CD14-positive monocyte (primary cell): ENCODE measurements at regions not wholly inside any gene's neighbourhood (a gene's known extent, or its start where the extent isn't known, plus 50 kb on each side); places are given as distances from the start of the nearest gene placed in this dataset.
A peak's percentile ranks its signal among the peaks of the same experiment; 100 is the strongest.
"Not testable (repeated sequence)": the region's sequence is repeated elsewhere in the genome, so short reads cannot be mapped to it uniquely, and the experiment has no call there.

Experiments
- DNase-seq, 3 donors: peaks; one replicate each; pipeline ENCODE4 v3.0.0-alpha.2; 2011 to 2022
- H2AFZ ChIP-seq: 2 replicates; pipeline ENCODE4 v1.6.0; 2012; ENCODE audit warnings: mild to moderate bottlenecking, low read depth, low read length, inconsistent platforms; ENCODE audit not compliant: insufficient read depth, poor library complexity, severe bottlenecking
- H3K27ac ChIP-seq, 2 donors: 1 replicate in 1 of 2; 2 replicates in 1 of 2; pipeline ENCODE4 v1.5.1; 2012 to 2013; ENCODE audit warnings: low read length in 2 of 2, control low read depth in 1 of 2, inconsistent platforms in 1 of 2, low read depth in 1 of 2, mild to moderate bottlenecking in 1 of 2
- H3K27me3 ChIP-seq, 2 donors: one replicate each; pipeline versions ENCODE4 v1.6.0 to v1.6.1; 2011 to 2013; ENCODE audit warnings: low read length in 2 of 2; ENCODE audit not compliant: control insufficient read depth in 2 of 2, insufficient read depth in 2 of 2
- H3K36me3 ChIP-seq, 2 donors: replicated peaks in 1 of 2; 1 replicate in 1 of 2; 2 replicates in 1 of 2; pipeline versions ENCODE4 v1.5.1 to v1.6.1; 2012 to 2013; ENCODE audit warnings: low read length in 2 of 2, control low read depth in 1 of 2, inconsistent platforms in 1 of 2, mild to moderate bottlenecking in 1 of 2; ENCODE audit not compliant: insufficient read depth in 2 of 2, control insufficient read depth in 1 of 2
- H3K4me1 ChIP-seq, 2 donors: 1 replicate in 1 of 2; 2 replicates in 1 of 2; pipeline versions ENCODE4 v1.5.1 to v1.6.1; 2012 to 2013; ENCODE audit warnings: low read length in 2 of 2, control low read depth in 1 of 2, inconsistent platforms in 1 of 2, mild to moderate bottlenecking in 1 of 2, moderate library complexity in 1 of 2; ENCODE audit not compliant: insufficient read depth in 2 of 2, control insufficient read depth in 1 of 2
- H3K4me2 ChIP-seq: replicated peaks from 2 replicates; pipeline ENCODE3; 2012; ENCODE audit warnings: low read length, moderate library complexity, mild to moderate bottlenecking; ENCODE audit not compliant: poor library complexity, severe bottlenecking; ENCODE audit errors: extremely low read depth
- H3K4me3 ChIP-seq, 3 experiments: fragments of 200-600 bp in 1 of 3; sonication (generic) in 1 of 3; replicated peaks in 1 of 3; 1 replicate in 2 of 3; 2 replicates in 1 of 3; pipeline ENCODE4 v1.5.1; 2011 to 2013; ENCODE audit warnings: low read length in 3 of 3, mild to moderate bottlenecking in 3 of 3, control low read depth in 2 of 3, low read depth in 2 of 3, inconsistent platforms in 1 of 3, moderate library complexity in 1 of 3
- H3K79me2 ChIP-seq: 2 replicates; pipeline ENCODE4 v1.6.0; 2012; ENCODE audit warnings: mild to moderate bottlenecking, control low read depth, inconsistent platforms, low read length, moderate library complexity; ENCODE audit not compliant: insufficient read depth
- H3K9ac ChIP-seq: 2 replicates; pipeline ENCODE4 v1.6.0; 2017; ENCODE audit warnings: low read length, mild to moderate bottlenecking; ENCODE audit not compliant: insufficient read depth, poor library complexity, severe bottlenecking
- H3K9me3 ChIP-seq, 2 donors: replicated peaks in 1 of 2; 1 replicate in 1 of 2; 2 replicates in 1 of 2; pipeline versions ENCODE4 v1.5.1 to v1.6.1; 2012 to 2013; ENCODE audit warnings: low read length in 2 of 2, control low read depth in 1 of 2; ENCODE audit not compliant: control insufficient read depth in 1 of 2, insufficient read depth in 1 of 2
- H4K20me1 ChIP-seq: 2 replicates; pipeline ENCODE4 v1.6.0; 2012; ENCODE audit warnings: mild to moderate bottlenecking, low read length, control low read depth, moderate library complexity; ENCODE audit not compliant: insufficient read depth
- H3K27ac Mint-ChIP-seq, 7 donors: one replicate each; pipeline ENCODE4 v1.8.0; 2020; ENCODE audit warnings: mild to moderate bottlenecking in 7 of 7, mixed read lengths in 7 of 7, moderate library complexity in 6 of 7, inconsistent platforms in 2 of 7
- H3K27me3 Mint-ChIP-seq, 3 donors: one replicate each; pipeline ENCODE4 v1.8.0; 2021 to 2022; ENCODE audit warnings: low read depth in 3 of 3, mild to moderate bottlenecking in 3 of 3, mixed read lengths in 3 of 3, moderate library complexity in 3 of 3, inconsistent platforms in 1 of 3
- H3K36me3 Mint-ChIP-seq, 2 donors: one replicate each; pipeline ENCODE4 v1.8.0; 2020; ENCODE audit warnings: mixed read lengths in 2 of 2, inconsistent platforms in 1 of 2, mild to moderate bottlenecking in 1 of 2
- H3K4me1 Mint-ChIP-seq: one replicate; pipeline ENCODE4 v1.8.0; 2020; ENCODE audit warnings: mild to moderate bottlenecking, mixed read lengths
- H3K4me3 Mint-ChIP-seq, 2 donors: one replicate each; pipeline ENCODE4 v1.8.0; 2020; ENCODE audit warnings: mild to moderate bottlenecking in 2 of 2, mixed read lengths in 2 of 2, moderate library complexity in 1 of 2
- H3K9me3 Mint-ChIP-seq, 7 donors: one replicate each; pipeline ENCODE4 v1.8.0; 2020 to 2022; ENCODE audit warnings: mixed read lengths in 7 of 7, mild to moderate bottlenecking in 6 of 7, moderate library complexity in 6 of 7, inconsistent platforms in 2 of 7
- WGBS: methylation state at CpG from one replicate; pipeline ENCODE4 v1.1.5; 2013; ENCODE audit warnings: missing lambda C conversion rate; ENCODE audit not compliant: insufficient coverage; 5-methylcytosine and 5-hydroxymethylcytosine counted together
- intact Hi-C, 2 donors: fragments of 100-400 bp; cut with micrococcal nuclease; formaldehyde crosslinking; loops; one replicate each; pipeline versions ENCODE4 v1.15.0 to v1.15.1; 2023
- TF ChIP-seq, protein P1 (sequence below): fragments of 200-600 bp; IDR thresholded peaks from one replicate; pipeline ENCODE4 v1.8.0; 2022; ENCODE audit warnings: antibody characterized with exemption, mild to moderate bottlenecking

DNA sequence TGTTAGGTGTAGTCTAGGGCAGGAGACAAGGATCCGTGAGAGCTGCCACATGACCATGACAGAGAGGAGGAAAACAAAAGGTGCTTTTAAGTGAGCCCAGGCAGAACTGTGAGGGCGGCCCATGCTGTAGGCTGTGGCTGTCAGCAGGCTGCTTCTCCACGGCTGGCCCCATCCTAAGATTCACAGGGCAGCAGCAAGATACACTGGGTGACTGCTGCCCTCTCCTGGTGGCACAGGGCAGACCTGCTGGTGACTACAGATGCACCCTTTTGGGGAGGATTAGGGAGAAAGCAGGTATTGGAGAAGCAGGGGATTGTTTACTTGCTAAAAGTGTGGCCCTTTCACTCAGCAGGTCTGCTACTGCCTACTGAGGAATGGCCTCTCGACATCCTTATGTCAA lies 112.2 kb upstream of the CCZ1B start:
- H3K9ac ChIP-seq, DNase-seq, H3K4me3 Mint-ChIP-seq, H3K4me3 ChIP-seq, H3K27ac Mint-ChIP-seq, H3K4me2 ChIP-seq, H3K27me3 Mint-ChIP-seq, H3K4me1 Mint-ChIP-seq, H3K4me1 ChIP-seq, intact Hi-C loops, H3K27me3 ChIP-seq, H3K9me3 Mint-ChIP-seq, H3K9me3 ChIP-seq, H3K27ac ChIP-seq, H3K79me2 ChIP-seq, H3K36me3 ChIP-seq, H4K20me1 ChIP-seq, H3K36me3 Mint-ChIP-seq, H2AFZ ChIP-seq: not testable (repeated sequence)
- TF ChIP-seq, protein P1, sequence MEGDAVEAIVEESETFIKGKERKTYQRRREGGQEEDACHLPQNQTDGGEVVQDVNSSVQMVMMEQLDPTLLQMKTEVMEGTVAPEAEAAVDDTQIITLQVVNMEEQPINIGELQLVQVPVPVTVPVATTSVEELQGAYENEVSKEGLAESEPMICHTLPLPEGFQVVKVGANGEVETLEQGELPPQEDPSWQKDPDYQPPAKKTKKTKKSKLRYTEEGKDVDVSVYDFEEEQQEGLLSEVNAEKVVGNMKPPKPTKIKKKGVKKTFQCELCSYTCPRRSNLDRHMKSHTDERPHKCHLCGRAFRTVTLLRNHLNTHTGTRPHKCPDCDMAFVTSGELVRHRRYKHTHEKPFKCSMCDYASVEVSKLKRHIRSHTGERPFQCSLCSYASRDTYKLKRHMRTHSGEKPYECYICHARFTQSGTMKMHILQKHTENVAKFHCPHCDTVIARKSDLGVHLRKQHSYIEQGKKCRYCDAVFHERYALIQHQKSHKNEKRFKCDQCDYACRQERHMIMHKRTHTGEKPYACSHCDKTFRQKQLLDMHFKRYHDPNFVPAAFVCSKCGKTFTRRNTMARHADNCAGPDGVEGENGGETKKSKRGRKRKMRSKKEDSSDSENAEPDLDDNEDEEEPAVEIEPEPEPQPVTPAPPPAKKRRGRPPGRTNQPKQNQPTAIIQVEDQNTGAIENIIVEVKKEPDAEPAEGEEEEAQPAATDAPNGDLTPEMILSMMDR = peak; percentile 42
- 40% methylated on average over 1 of the region's 4 CpGs for WGBS

DNA sequence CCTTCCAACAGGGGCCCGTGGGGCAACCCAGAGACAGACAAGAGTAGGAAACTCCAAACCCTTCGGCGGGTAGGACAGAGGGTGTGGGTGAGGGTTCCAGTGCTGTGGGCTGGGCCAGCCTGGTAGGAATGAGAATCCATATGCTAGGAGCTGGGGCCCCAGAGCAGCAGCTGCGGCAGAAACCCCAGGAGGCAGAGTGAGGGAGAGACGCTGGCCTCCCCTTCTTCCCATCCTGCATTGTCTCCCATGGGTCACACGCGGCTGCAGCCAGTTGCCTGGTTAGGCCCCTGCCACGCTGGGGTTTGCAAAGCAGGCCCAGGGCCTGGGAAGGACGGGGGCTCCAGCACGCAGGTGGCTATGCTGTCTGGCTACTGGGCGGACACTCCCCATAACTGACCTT lies 113.1 kb upstream of the CCZ1B start:
- H3K36me3 Mint-ChIP-seq, H3K9ac ChIP-seq, H3K27me3 Mint-ChIP-seq, H3K79me2 ChIP-seq, H3K27ac ChIP-seq, intact Hi-C loops, DNase-seq, H3K4me2 ChIP-seq, H3K27me3 ChIP-seq, H3K4me3 Mint-ChIP-seq, H4K20me1 ChIP-seq, H3K4me1 Mint-ChIP-seq, H3K36me3 ChIP-seq, H3K9me3 ChIP-seq, H3K4me3 ChIP-seq, H3K27ac Mint-ChIP-seq, H3K9me3 Mint-ChIP-seq, H2AFZ ChIP-seq, H3K4me1 ChIP-seq: not testable (repeated sequence)
- WGBS = 93% methylated on average over 5 of the region's 11 CpGs

DNA sequence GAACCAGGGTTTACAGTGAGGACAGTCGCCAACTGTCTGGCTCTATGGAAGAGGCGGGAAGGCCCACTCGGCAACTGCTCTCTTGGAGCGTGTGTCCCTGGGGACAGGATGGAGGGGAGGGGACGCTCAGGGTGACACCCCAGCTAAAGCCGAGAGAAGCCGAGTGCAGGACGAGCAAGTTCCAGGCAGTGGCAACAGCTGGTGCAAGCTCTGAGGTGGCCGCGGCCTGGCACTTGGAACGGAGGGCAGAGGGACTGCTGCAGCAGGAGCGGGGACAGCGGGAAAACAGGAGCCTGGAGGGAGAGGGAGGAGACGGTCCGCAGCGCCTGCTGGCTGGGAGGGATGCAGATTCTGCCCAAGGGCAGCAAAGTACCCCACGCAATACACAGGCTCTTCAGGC lies 113.8 kb upstream of the CCZ1B start:
- DNase-seq, H3K36me3 Mint-ChIP-seq, H3K9me3 Mint-ChIP-seq, H4K20me1 ChIP-seq, H3K9ac ChIP-seq, H3K4me3 ChIP-seq, H2AFZ ChIP-seq, H3K27ac Mint-ChIP-seq, H3K4me2 ChIP-seq, intact Hi-C loops, H3K36me3 ChIP-seq, H3K4me3 Mint-ChIP-seq, H3K4me1 ChIP-seq, H3K9me3 ChIP-seq, H3K27ac ChIP-seq, H3K79me2 ChIP-seq, H3K27me3 ChIP-seq, H3K4me1 Mint-ChIP-seq, H3K27me3 Mint-ChIP-seq: not testable (repeated sequence)
- WGBS = 100% methylated on average over 5 of the region's 17 CpGs

DNA sequence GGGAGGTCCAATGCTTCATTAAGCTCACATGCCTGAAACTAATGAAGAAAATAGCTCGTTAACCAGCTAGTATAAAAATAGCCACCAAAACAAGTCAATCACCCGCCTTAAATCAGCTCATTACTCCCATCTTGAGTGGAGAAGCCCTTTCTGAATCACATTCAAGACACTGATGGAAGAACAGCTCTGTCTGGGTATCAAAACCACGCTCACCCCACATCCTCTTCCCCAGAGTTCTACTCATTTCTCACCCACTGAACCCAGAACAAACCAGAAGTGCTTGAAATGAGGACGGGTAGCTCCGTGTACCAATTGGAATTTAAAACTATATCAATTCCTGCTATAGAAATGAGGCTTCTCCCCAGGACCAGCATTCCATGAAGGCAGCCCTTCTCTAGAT lies 120.8 kb upstream of the CCZ1B start:
- H3K4me3 ChIP-seq, H2AFZ ChIP-seq, H3K79me2 ChIP-seq, H3K4me2 ChIP-seq, DNase-seq, H3K27ac ChIP-seq, H3K27me3 ChIP-seq, H3K36me3 ChIP-seq, H3K27ac Mint-ChIP-seq, H3K9me3 ChIP-seq, H3K27me3 Mint-ChIP-seq, H4K20me1 ChIP-seq, H3K4me1 Mint-ChIP-seq, H3K4me1 ChIP-seq, intact Hi-C loops, H3K36me3 Mint-ChIP-seq, H3K9me3 Mint-ChIP-seq, H3K9ac ChIP-seq, H3K4me3 Mint-ChIP-seq: not testable (repeated sequence)
- WGBS = 60% methylated on average over 1 of the region's 5 CpGs
